Uterus (tissue), 3 donors: ENCODE measurements at regions not wholly inside any gene's neighbourhood (a gene's known extent, or its start where the extent isn't known, plus 50 kb on each side); places are given as distances from the start of the nearest gene placed in this dataset.

Experiments
- DNase-seq, 2 donors: peaks; one replicate each; pipeline ENCODE4 v3.0.0-alpha.2; 2019 to 2020
- H3K27ac ChIP-seq, 2 donors: fragments of 200-600 bp; sonication (generic); 1 replicate in 1 of 2; 2 replicates in 1 of 2; pipeline ENCODE4 v1.5.1; 2016 to 2018
- H3K27me3 ChIP-seq, 2 donors: fragments of 200-600 bp; sonication (generic); one replicate each; pipeline ENCODE4 v1.5.1; 2018 to 2019; ENCODE audit warnings: control low read depth in 1 of 2
- H3K36me3 ChIP-seq, 2 donors: fragments of 200-600 bp; sonication (generic); one replicate each; pipeline ENCODE4 v1.5.1; 2019; ENCODE audit warnings: control low read depth in 1 of 2
- H3K4me1 ChIP-seq, 2 donors: fragments of 200-600 bp; sonication (generic); one replicate each; pipeline ENCODE4 v1.5.1; 2018 to 2019; ENCODE audit warnings: control low read depth in 1 of 2
- H3K4me3 ChIP-seq, 2 donors: fragments of 200-600 bp; sonication (generic); 1 replicate in 1 of 2; 2 replicates in 1 of 2; pipeline ENCODE4 v1.5.1; 2018 to 2019; ENCODE audit warnings: mild to moderate bottlenecking in 1 of 2
- H3K9me3 ChIP-seq, 2 donors: fragments of 200-600 bp; sonication (generic); one replicate each; pipeline ENCODE4 v1.5.1; 2019; ENCODE audit warnings: control low read depth in 1 of 2
- CTCF ChIP-seq, 4 experiments: fragments of 200-600 bp in 2 of 4; fragments of 450-650 bp in 2 of 4; sonication (generic) in 2 of 4; IDR thresholded peaks; one replicate each; pipeline ENCODE4 v1.5.1; 2016 to 2019; ENCODE audit warnings: antibody characterized with exemption in 4 of 4, mild to moderate bottlenecking in 2 of 4, moderate library complexity in 1 of 4
- POLR2A ChIP-seq, 2 donors: fragments of 450-650 bp; IDR thresholded peaks; one replicate each; pipeline ENCODE4 v1.6.1; 2016; ENCODE audit warnings: antibody characterized with exemption in 2 of 2, mild to moderate bottlenecking in 1 of 2, moderate library complexity in 1 of 2
- intact Hi-C: fragments of 100-400 bp; cut with DNase I; formaldehyde crosslinking; loops from one replicate; pipeline ENCODE4 v1.15.1; 2023; ENCODE audit warnings: low total_unique reads
- donor health status: DM: yes; HTN: yes; CAD: no.

DNA sequence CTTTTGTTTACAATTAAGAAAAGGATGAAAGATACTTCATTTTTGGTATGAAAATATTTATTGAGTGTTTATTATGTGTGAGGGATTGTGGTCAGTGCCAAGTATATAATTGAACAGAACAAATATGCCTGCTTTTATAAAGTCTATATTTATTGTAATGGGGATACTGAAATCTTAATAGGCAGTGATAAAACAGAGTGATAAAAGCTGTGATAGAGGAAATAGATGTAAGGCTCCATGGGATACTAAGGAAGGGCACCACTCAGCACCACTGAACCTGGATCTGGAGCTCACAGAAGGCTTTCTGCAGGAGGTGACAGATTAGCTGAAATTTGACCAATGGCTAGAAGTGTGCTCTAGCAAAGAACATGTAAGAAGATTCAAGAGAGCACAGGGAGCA is 263.5 kb downstream of the C4orf33 start:
- Histone ChIP-seq H3K36me3 (no peaks in the 10 kb centered on the region), H3K4me1 (no peaks in the 10 kb centered on the region), H3K9me3 (no peaks in the 10 kb centered on the region), H3K27me3 (no peaks in the 10 kb centered on the region), H3K27ac (no peak overlapping the region), H3K4me3 (no peak overlapping the region)
- TF ChIP-seq CTCF (IDR thresholded peaks at IDR 0.05), result no peak
- TF ChIP-seq POLR2A (IDR thresholded peaks at IDR 0.05), result no peak
- no peak for DNase-seq
- intact Hi-C loops, result no loop called here

DNA sequence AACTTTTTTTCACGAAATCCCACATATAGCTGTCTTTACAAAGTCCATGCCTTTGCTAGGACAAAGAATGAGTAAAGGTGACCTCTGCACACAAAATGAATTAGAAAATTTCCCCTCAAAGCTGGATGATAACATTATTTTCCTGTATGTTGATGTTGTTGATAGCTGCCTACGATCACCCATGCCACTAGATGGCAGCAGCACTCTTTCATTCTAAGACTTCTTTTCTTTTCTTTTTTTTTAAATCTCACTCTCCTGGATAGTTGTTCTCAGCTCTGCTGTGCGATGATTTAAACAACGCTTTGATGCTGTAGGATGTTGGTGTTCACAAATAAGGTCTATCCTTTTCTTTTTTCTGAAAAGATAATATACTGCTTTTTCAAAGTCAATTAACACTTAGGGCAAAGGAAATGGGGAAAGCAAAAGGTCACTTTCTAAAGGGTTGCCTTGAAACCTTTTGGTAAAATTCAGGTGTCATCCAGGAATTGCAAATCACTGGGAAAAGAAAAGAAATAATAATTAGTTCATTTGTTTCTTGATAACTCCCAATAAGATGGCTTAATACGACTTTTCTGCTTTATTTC is 266.8 kb downstream of the C4orf33 start:
- Histone ChIP-seq H3K9me3 (no peaks in the 10 kb centered on the region), H3K27ac (no peak overlapping the region), H3K4me3 (no peak overlapping the region), H3K4me1 (no peaks in the 10 kb centered on the region), H3K27me3 (no peaks in the 10 kb centered on the region), H3K36me3 (no peaks in the 10 kb centered on the region)
- peak; percentile 18 to 23 for DNase-seq
- TF ChIP-seq CTCF (IDR thresholded peaks at IDR 0.05) (peak; percentile 57 to 63 (median 62)), POLR2A (IDR thresholded peaks at IDR 0.05) (no peak)
- intact Hi-C loops, result no loop called here

- intact Hi-C loops, result no loop called here
- Histone ChIP-seq H3K9me3 (no peaks in the 10 kb centered on the region), H3K27ac (no peak overlapping the region), H3K4me1 (no peaks in the 10 kb centered on the region), H3K36me3 (no peaks in the 10 kb centered on the region), H3K4me3 (no peak overlapping the region), H3K27me3 (no peaks in the 10 kb centered on the region)
- TF ChIP-seq CTCF (IDR thresholded peaks at IDR 0.05) (no peak), POLR2A (IDR thresholded peaks at IDR 0.05) (no peak)
- no peak for DNase-seq
These were observed 268.9 kb downstream of the C4orf33 start for GRCh38 chr4:129364747-129365452.

DNA sequence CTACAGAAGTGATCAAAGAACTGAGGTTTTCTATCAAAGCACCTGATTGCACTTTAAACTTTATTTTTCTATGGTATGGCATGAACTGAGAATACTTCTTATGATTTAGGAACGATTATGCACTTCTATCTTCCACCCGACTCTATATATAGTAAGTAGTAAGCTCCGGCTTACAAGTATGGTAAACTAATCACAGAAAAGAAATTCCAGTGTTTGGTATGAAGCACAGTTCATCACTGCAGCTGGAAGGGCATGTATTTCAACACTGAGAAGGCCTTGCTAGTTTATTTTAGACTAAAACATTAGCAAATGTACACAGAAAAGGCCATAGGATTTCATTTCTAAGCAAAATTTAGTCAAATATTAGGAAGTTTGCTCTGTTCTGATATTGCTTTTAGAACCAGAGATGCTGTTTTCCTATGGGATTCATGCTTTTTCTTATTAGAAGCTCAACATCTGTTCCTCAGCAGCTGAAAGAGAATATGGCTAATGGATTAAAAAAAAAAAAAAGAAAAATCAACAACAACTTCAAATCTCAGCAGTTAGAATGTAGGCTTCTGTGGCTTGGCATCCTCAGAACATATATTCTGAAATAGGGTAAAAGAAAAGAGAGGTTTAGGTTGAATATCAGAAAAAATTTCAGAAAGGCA is 273.5 kb downstream of the C4orf33 start:
- TF ChIP-seq POLR2A (IDR thresholded peaks at IDR 0.05) (no peak), CTCF (IDR thresholded peaks at IDR 0.05) (no peak)
- H3K4me1 ChIP-seq, result no peaks in the 10 kb centered on the region
- H3K36me3 ChIP-seq, result no peaks in the 10 kb centered on the region
- no peaks in the 10 kb centered on the region for H3K9me3 ChIP-seq
- no peak for DNase-seq
- H3K27ac ChIP-seq, result no peak overlapping the region
- intact Hi-C loops, result no loop called here
- no peaks in the 10 kb centered on the region for H3K27me3 ChIP-seq
- H3K4me3 ChIP-seq, result no peak overlapping the region

DNA sequence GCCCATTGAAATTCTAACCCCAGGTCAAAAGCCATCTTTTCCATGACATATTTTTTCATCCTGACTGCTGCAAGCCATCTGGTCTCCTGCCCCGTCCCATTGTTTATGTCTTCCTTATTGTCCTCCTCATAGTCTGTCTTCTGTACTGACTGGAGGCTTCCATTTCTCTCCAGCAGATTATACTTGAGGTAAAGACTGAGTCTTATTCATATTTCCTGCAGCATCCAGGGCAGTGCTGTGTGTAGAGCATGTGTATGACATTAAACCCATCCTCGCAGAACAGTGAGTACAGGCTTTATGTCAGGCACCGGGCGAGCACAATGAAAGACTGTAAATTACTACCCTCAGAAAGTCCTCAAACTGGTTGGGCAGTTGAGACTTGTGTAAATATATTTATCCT is 275.1 kb downstream of the C4orf33 start:
- no peaks in the 10 kb centered on the region for H3K4me1 ChIP-seq
- no peaks in the 10 kb centered on the region for H3K36me3 ChIP-seq
- H3K4me3 ChIP-seq, result no peak overlapping the region
- intact Hi-C loops, result no loop called here
- H3K27me3 ChIP-seq, result no peaks in the 10 kb centered on the region
- no peak overlapping the region for H3K27ac ChIP-seq
- TF ChIP-seq CTCF (IDR thresholded peaks at IDR 0.05), result no peak
- TF ChIP-seq POLR2A (IDR thresholded peaks at IDR 0.05), result no peak
- no peak for DNase-seq
- H3K9me3 ChIP-seq, result no peaks in the 10 kb centered on the region
